HG03139 (cell line): ENCODE measurements at regions not wholly inside any gene's neighbourhood (a gene's known extent, or its start where the extent isn't known, plus 50 kb on each side); places are given as distances from the start of the nearest gene placed in this dataset.

Experiments
- ATAC-seq: cut with Tn5 transposase; IDR thresholded peaks from one replicate; pipeline ENCODE4 v1.9.1; 2021; ENCODE audit not compliant: unreplicated experiment

DNA sequence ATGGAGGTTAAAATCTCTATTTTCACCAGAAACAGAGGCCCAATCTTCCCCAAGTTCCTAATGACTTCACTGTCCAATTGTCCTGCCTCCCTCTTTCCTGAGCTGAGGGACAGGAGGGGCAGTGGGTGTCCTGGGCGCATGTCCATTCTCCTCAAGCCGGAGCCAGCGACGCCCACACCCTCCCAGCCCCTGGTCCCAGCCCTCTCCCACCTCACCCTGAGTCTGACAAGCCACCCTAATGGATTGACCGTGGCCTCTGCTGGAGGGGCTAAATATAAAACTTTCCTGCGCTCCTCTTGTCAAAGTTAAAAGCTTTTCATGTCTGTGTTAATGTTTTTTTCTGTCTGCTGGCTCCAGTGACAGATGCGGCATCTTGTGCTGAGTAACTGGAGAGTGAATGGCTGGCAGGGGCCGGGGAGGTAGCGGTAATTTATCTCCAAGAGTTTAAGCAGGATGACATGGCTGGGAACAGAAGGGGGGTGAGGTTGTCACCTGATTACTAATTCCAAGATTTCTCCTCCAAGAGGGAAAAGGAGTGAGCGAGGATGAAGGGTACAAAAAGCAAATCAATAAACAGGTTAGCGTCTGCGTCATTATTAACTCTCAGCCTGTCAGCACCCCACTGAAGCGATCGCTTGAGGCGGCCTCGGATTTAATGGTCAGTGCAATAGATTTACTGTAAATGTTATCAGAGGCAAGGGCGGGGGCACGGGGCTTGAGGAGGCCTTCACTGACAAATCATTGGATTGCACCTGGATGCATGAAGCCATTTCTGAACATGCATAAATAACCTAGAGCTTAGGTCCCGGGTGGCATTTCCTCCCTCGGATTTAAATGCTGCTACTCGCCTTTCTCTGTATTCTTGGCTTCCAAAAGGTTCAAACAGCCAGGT lies 118.1 kb upstream of the MAFB start:
- ATAC-seq, result no peak

DNA sequence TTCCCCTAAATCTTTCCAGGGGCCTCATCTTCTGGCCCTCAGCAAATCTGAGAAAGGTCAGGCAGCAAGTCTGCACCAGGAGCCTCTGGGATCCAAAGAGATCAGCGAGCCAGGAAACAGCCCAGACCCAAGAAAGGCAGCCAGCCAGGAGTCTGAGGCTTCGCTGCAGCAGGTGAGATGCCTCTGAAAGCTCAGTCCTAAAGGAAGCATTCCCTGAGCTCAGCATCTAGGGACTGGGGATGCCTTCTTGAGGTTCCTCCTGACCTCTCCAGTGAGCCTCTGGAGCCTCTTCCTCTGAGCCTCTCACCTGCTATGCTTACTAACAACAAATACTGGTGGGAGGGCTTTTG lies 118.8 kb upstream of the MAFB start:
- ATAC-seq, result no peak

DNA sequence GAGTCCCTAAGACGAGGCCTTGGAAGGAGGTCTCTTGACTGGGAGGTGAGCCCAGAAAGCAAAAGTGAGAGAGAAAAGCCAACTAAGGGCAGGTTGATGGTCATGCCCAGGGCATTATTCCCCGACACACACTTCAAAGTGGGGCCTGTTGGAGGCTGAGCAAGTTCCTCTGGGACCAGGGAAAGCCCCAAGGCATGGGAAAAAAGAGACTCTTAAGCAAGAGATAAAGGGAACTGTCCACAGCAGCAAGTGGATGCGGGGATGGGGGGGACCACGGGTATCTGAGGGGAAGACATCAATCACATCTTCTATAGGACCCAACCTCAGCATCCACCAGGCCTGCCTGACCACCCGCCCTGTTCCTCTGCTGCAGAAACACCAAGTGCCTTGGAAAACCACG lies 119.9 kb upstream of the MAFB start:
- ATAC-seq, result no peak

DNA sequence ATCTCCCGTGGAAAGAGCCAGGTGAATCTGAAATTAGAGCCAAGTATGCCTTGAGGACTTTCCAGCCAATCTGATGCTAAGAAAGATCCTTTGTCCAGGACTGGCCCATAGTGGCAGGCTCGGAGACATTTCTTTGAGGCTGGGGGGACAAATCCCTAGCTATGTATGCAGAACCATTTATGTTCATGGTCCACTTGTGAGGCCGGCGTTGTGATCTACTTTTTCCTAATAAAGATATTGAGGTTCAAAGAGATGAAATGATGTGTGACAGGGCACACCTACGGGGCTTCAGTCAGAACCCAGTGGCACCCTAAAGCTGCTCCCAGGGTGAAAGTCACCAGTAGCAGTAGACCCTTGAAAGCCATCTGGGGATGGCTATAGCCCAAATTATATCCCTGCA lies 120.3 kb upstream of the MAFB start:
- ATAC-seq, result no peak

DNA sequence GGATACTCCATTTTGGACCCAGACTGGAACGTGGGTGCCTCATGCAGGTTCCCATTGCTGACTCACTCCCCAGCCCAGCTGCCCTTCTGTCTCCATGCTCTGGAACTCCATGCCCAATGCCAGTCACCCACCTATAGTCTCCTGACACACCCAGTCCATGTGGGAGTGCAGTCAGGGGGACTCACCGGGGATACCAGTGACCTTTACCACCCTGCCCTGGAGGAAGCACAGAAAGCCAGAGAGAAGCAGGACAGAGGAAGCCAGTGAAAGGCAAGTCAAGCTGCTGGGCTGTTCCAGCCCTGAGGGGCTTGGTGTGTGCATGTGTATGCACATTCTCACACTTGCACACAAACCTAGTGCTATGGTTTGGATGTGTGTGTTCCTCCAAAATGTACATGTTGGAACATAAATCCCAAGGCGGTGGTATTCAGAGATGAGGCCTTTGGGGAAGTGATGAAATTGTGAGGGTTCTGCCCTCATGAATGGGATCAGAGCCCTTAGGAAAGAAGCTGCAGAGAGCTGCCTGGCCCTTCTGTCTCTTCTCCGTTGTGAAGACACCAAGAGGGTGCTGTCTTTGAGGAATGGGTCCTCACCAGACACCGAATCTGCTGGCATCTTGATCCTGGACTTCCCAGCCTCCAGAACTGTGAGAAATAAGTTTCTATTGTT lies 121.4 kb upstream of the MAFB start:
- no peak for ATAC-seq

DNA sequence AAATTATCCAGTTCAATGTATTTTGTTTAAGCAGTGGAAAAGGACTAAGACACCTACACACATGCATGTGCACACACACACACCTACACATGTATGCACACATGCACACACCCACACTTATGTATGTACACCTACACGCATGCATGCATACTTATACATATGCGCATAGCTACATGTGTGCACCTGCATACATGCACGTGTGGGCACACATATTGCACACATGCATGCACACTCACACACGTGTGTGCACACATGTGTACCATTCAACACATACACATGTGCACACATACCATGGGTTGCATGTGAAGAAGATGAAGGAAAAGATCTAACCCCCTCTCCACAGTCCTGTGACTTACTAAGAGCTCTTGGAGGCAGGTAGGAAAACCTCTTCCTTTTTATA lies 122.0 kb upstream of the MAFB start:
- ATAC-seq, result no peak

DNA sequence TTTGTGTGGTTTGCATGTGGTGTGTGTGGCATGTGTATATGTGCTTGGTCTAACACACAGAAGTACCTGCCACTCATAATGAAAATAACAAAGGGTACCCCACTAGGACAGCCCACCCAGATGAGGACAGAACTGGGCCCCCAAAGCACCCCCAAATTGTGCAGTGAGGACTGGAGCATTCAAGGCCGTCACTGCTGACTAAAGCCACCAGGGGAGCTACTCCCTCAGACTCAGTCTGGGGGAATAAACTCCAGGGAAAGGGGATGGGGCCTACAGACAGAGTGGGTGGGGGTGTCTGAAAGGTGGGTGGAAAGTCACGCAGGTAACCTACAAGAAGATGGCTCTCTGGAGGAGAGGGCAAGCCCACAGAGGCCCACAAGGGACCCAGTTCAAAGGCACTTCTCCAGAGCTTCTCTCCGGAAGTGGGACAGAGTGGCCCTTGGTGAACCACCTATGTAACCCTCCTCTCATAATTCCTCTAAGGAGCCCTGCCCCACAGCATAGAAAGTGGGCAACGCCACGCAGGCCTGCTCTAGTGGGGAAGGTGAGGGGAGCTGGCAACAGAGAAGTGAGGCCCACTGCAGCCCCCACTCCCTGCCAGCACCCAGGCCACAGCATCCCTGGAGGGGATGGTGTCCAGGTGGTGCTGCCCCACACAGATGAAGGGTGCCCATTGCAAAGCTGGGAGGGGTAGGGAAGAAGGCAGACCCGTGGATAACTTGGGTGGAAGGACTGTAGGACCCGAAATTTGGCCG lies 122.8 kb upstream of the MAFB start:
- ATAC-seq, result no peak

DNA sequence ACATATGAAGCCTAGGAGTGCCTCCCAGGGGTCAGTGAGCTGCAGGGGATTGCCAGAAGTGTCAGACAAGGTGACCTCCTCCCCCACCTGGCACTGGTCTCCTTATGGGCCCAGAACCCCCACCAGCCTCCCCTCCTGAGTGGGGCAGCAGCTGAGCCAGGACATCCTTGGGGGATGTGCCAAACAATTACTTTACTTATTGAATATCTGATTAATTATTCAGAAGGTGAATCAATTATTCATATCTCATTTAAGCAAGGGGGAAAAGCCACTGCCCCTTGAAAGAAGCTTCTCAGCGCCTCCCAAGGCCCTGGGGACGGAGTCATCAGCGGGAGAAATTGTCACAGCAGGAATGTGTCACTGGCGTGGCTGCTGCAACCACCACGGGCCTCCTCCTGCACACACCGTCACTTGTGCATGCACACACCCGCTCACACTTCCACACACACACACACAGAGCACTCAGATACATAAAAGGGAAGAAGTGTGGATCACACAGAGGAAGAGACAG lies 123.4 kb upstream of the MAFB start:
- ATAC-seq, result no peak

DNA sequence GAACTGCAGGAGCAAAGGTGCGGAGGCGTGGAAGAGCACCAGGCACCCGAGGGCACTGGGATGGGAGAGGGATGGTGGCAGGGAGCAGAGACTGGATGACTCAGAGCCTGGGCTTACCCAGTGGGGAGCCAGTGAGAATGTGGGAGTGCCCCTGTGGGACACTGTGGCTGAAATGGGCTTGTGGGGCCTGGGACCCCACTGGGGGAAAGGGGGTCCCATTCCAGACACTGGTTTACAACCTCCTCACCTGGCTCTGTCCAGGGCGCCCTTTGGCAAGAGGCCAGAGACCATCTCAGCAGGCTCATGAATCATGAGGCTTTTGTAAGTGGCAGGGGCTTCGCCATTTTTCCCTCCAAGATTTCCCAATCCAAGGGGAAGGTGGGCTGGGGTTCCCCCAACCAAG lies 124.0 kb upstream of the MAFB start:
- no peak for ATAC-seq

DNA sequence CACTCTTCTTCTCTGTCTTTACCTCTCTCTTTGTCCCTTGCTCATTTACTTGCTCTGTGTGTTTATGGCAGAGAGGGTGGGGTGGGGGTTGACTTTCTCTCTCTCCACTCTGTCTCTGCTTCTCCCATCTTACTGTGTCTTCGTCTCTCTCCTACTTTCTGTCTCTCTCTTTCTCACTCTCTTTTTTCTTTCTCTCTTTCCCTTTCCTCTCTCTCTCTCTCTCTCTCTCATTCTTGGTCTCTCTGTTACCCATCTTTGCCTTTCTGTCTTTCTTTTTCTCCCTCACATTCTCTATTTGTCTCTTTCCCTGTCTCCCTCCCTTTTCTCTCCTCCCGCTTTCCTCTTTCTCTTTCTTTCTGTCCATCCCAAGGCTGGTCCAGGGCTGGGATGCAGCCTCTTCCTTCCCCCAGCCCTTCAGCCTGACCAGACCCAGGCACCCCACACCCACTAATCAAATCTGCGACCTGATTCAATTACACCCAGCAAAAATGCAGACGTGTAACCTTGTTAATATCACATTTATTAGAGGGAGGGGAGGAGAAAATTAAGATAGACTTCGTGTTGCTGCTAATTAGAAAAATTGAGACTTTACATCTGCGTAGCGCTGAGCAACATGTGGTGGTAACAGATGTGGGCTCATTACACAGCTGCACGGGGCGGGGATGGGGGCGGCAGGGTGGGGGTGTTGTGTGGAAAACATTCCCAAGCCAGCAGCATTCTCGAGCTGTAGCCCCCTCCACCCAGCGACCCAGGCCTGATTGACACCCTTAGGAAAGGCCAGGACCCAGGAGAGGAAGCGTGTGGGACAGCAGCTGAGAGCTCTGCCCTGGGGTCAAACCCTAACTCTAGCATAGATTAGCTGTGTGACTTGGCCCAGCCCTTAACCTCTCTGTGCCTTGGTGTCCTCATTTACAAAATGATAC lies 124.9 kb upstream of the MAFB start:
- ATAC-seq, result no peak

DNA sequence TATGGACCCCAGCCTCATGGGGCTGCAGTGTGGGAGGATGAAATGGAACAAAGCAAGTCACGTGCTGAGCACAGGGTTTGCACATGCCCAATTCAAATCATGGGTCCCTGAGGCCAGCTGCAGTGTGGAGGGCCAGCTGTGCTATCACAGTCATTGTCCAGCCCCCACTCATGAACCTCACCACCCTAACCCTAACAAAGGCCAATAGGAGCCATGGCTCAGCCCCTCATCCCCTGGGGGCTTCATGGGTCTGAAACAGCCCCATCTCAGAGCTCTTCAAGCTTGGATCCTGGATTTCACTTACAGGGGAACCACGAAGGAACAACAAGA lies 125.6 kb upstream of the MAFB start:
- no peak for ATAC-seq

DNA sequence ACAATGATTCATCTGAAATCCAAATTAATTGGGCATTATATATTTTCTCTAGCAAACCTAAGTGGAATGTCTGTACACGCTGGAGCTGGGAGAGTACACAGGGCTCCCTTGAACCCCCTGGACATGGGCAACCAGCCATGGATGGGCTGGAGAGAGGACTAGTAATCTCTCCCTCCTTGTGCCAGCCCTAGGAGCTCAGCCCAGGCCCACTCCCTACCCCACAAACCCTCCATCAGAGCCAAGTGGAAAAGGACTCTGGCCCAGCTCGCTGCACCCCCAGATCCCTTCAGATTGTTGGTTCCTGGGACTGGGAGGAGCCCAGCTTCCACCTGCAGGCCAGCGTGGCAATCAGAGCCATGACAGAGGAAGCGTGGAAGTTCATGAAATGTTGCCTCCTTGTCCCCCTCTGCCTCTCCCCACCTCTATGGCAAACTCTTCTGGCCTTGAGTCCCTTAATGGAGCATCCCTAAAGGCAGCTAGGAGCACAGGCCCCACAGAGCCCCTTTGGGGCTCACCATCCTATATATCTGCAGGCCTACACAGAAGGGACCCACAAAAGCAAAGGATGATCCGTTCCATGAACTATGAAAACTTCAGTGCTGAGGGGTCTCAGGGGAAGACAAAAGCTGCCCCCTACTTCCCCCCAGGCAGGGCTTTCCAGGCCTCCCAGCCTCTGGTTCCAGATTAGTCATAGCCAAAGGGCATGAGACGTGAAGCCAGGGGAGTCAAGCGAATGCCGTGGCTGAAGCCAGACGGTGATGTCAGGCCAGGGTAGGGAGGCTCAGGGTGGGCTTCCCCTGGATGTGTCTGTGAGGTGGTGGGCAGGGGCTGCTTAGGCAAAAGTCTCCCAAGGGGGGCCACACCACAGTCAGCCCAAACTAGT lies 126.4 kb upstream of the MAFB start:
- ATAC-seq, result no peak

DNA sequence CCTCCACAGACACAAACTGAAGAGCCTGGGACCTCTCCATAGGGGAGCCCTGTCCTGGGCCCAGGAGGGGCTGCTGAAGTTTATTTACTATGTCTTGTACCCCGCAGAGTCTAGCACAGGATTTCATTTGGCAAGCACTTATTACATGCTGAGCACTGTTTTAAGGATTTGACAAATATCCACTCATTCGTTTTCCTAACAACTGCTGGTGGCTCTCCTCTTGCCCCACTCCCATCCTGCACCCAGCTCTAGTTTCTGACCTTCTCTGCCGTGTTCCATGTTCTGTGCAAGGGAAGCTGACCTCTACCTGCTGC lies 127.0 kb upstream of the MAFB start:
- no peak for ATAC-seq

DNA sequence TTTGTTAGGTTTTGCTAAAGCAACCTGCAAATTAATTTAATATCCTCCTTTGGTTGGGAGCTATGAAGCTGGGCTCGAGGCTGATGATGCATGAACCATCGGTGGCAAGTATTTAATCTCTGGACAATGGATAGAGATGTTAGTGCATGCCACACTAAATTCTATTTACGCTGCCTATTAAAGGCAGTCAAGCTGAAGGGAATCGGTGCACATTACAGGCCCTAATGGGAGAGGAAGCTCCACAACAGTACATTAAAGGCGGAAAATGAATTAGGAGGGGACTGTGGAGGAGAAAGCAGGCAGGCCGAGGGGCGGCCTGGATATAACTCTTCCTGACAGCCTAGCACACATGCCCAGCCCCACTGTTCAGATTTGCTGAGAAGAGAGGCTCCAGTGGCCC lies 132.4 kb upstream of the MAFB start:
- ATAC-seq, result no peak

DNA sequence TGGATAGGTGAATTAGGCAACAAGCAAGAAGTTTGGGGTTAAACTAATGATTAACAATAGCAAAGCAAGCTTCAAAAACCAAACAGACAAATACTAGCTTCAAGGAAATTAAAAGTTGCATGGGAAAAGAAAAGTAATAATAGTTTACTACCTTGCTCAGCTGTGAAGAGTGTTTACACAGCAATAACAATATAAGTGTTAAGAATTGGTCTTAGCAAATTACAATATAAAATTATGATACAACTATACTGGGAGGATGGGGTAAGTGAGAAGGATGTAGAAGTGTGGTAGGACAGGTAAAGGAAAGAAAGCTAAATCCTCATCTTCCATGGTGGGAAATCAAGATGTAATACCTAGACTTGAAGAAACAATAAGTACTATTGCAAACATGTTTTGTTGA lies 137.7 kb upstream of the MAFB start:
- ATAC-seq, result no peak

DNA sequence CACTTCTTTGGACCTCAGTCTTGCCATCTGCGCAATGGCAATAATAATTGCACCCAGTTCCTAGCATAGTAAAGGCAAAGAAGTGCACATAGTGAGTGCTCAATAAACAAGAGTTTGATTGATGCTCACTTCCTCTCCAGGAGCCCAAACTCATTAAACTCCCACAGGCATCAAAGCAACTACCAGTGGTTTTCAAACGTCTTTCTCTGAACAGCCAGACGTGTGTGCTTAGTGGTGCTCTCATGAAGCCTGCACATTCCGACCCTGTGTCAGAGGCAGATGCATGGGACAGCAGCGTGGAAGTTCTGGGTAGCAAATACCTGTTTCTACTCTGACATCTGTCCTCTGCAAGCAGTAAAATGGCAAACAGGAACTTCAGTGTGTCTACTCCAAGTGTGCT lies 146.3 kb upstream of the MAFB start:
- ATAC-seq, result no peak

DNA sequence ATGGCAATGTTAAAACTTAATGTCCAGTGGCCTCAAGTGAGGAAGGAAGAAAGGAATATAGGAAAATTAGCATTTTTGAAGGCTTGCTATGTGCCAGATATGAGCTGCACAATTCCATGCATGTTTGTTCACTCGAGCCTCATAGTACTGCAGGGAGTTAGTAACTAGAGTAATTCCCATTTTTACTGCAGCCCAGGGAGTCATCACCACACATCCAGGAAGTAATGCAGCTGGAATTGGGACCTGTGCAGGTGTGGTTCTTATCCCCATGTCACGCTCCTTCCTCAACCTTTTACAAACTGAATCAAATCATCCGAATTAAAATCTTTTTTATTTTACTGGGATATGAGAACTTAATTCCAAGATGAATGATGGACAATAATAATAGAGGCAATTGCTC lies 149.5 kb upstream of the MAFB start:
- ATAC-seq, result no peak

DNA sequence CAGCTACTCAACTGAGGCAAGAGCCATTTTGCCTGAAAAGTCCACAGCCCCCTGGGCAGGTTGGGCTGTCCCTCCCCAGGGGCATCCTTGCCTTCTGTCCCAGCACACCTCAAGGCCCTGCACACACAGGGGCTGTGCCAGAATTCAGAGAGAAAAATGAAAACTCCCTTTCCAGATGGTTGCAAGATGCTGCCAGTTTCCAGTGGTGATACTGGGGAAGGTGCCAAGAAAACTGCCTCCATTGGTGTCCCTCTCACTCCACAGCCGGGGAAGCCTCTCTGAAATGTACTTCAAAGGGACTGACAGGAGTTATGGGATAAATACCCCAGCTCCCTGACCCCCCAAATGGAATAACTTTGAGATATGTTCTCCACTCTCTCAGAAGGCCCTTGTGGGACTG lies 154.2 kb upstream of the MAFB start:
- ATAC-seq, result no peak

DNA sequence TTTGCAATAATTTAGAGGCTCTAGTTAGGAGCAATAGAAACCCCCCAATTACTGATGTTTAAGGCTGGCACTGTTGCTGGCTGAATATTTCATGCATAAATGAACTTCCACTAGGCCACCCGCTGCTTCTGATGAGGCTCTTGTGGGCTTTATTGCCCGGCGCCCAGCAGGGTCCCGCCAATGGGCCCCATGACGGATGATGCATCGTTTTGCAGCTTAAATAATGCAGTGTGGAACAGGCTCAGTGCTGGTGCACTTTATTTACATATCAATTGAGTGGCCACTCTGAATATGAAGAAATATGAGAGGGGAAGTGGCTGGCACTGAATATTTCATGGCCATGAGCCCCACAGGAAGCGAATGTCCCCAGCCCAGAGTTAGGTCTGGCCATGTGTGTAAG lies 155.3 kb upstream of the MAFB start:
- ATAC-seq, result no peak

DNA sequence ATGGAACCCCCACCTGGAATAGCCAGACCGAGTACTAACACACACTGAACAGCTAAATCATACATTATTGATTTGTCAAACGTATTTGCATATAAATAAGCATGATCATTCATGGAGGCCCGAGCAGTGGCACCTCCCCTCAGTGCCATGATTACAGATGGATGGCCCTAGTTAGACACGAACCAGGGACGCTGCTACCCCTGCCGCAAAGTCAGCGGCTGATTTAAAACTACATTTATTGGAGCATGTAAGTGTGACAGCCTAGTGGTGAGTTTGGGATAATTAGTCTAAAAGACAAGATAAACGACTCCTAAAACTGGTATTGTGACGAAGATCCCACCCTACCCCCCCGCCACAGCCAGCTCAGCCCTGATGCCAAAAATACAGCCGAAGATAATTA lies 159.1 kb upstream of the MAFB start:
- no peak for ATAC-seq
